GM10266 (cell line): ENCODE measurements at regions not wholly inside any gene's neighbourhood (a gene's known extent, or its start where the extent isn't known, plus 50 kb on each side); places are given as distances from the start of the nearest gene placed in this dataset.

Experiments
- DNase-seq: peaks from one replicate; pipeline ENCODE4 v3.0.0; 2012; ENCODE audit errors: extremely low spot score
- CTCF ChIP-seq: IDR thresholded peaks from 2 replicates; pipeline ENCODE4 v1.5.1; 2012; ENCODE audit warnings: mild to moderate bottlenecking, low read depth; ENCODE audit not compliant: control insufficient read depth, insufficient read depth; ENCODE audit errors: missing control alignments

- no peak for DNase-seq
- no peak for TF ChIP-seq CTCF
Observed at GRCh38 chr6:125667326-125667725, 82.1 kb upstream of the HEY2 start.

- DNase-seq = no peak
Observed at GRCh38 chr6:125668071-125668470, 81.4 kb upstream of the HEY2 start.

GRCh38 chr6:125670568-125670967 lies 78.9 kb upstream of the HEY2 start:
- DNase-seq = no peak
- TF ChIP-seq CTCF = no peak

More at GRCh38 chr6:125668071-125668470, 81.4 kb upstream of the HEY2 start:
- no peak for TF ChIP-seq CTCF

DNA sequence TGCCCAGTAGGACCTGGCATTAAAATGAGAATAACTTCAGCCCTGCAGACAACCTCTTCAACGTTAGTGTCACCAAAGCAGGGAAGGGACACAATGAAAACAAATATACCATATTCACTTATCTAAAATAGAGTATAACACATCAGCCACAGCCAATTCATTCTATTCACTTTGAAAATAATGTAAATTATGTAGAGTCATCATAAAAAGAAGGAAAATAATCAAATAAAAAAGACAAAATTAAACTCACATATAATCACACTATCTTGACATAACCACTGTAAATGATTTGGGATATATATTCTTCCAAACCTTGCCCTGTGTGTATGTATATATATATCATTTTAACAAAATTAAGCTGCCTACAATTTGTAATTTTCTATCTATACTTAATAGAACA lies 78.1 kb upstream of the HEY2 start:
- no peak for DNase-seq
- no peak for TF ChIP-seq CTCF

- no peak for DNase-seq
- no peak for TF ChIP-seq CTCF
Observed at GRCh38 chr6:125674230-125674629, 75.2 kb upstream of the HEY2 start.

DNA sequence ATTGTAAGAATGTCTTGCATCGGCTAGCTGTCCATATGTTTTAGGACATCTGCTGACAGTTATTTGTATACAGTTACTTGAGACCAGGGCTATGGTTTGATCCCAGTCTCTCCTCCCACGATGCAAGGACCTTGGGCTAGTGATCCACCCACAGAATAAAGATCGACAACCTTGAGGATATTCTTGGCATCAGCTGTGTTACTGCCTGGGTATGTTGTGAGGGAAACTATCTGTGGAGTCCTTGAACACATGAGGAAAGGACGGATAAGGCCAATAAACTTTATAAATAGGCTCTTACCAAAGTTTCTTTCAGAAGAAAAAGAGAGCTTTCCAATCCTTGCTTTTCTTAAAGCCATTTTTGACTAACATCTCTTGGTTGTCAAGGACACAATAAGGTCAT lies 70.8 kb upstream of the HEY2 start:
- DNase-seq = no peak
- TF ChIP-seq CTCF = no peak

DNA sequence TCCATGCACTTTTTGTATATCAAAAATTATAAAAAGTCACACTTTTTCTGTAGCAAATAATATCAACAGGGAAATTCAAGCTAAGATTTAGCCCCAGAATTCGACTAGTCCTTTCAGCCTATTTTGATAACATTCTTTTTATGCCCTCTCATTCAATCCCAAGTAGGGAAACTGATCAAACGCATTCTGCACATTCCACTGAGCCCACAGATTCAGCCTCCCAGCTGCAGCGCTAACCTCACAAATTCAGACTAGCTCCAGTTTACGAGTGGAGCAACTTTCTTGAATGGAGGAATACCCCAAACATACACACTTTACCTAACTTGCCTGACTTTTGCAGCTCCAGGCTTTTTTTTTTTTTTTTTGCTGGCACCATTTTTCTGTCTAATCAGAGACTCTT lies 70.3 kb upstream of the HEY2 start:
- no peak for DNase-seq

More for the DNA sequence above, 70.3 kb upstream of the HEY2 start:
- no peak for TF ChIP-seq CTCF
